Parathyroid adenoma (tissue), 2 donors: ENCODE measurements at regions not wholly inside any gene's neighbourhood (a gene's known extent, or its start where the extent isn't known, plus 50 kb on each side); places are given as distances from the start of the nearest gene placed in this dataset.

Experiments
- H2AFZ ChIP-seq: fragments of 300-600 bp; sonication (generic); one replicate; pipeline ENCODE4 v1.7.0; 2017; ENCODE audit warnings: antibody characterized with exemption, mild to moderate bottlenecking
- H3K27ac ChIP-seq: fragments of 300-600 bp; sonication (generic); one replicate; pipeline ENCODE4 v1.7.0; 2017
- H3K27me3 ChIP-seq: fragments of 300-600 bp; sonication (generic); one replicate; pipeline ENCODE4 v1.7.0; 2017; ENCODE audit warnings: low read length; ENCODE audit not compliant: control insufficient read depth, insufficient read depth
- H3K36me3 ChIP-seq: fragments of 300-600 bp; sonication (generic); one replicate; pipeline ENCODE4 v1.7.0; 2017; ENCODE audit warnings: low read length; ENCODE audit not compliant: control insufficient read depth, insufficient read depth
- H3K4me1 ChIP-seq: fragments of 300-600 bp; sonication (generic); one replicate; pipeline ENCODE4 v1.7.0; 2017; ENCODE audit warnings: control low read depth
- H3K4me2 ChIP-seq: fragments of 300-600 bp; sonication (generic); one replicate; pipeline ENCODE4 v1.7.0; 2017; ENCODE audit warnings: low read length
- H3K4me3 ChIP-seq: fragments of 300-600 bp; sonication (generic); one replicate; pipeline ENCODE4 v1.7.0; 2017; ENCODE audit warnings: low read depth, low read length
- H3K79me2 ChIP-seq: fragments of 300-600 bp; sonication (generic); one replicate; pipeline ENCODE4 v1.7.0; 2017; ENCODE audit warnings: control low read depth
- H3K9ac ChIP-seq: fragments of 300-600 bp; sonication (generic); one replicate; pipeline ENCODE4 v1.7.0; 2017; ENCODE audit warnings: mild to moderate bottlenecking
- H3K9me3 ChIP-seq: fragments of 300-600 bp; sonication (generic); one replicate; pipeline ENCODE4 v1.7.0; 2017; ENCODE audit warnings: low read length; ENCODE audit not compliant: control insufficient read depth
- CTCF ChIP-seq: fragments of 300-600 bp; sonication (generic); IDR thresholded peaks from one replicate; pipeline ENCODE4 v1.7.0; 2017; ENCODE audit warnings: antibody characterized with exemption, mild to moderate bottlenecking
- donor health status: primary hyperparathyroidism.

- no peak for TF ChIP-seq CTCF
- no peaks in the 10 kb centered on the region for H3K36me3 ChIP-seq
- no peaks in the 10 kb centered on the region for H3K9me3 ChIP-seq
- H3K4me1 ChIP-seq, result no peaks in the 10 kb centered on the region
- H3K79me2 ChIP-seq, result no peaks in the 10 kb centered on the region
- no peak overlapping the region for H3K27ac ChIP-seq
- H3K27me3 ChIP-seq, result no peaks in the 10 kb centered on the region
- H3K9ac ChIP-seq, result no peak overlapping the region
- H3K4me2 ChIP-seq, result no peak overlapping the region
- H3K4me3 ChIP-seq, result no peak overlapping the region
- H2AFZ ChIP-seq, result no peak overlapping the region
These were observed 174.3 kb upstream of the MBNL1 start for GRCh38 chr3:152094406-152094805.

GRCh38 chr3:152095472-152095871 lies 173.3 kb upstream of the MBNL1 start:
- H3K36me3 ChIP-seq, result no peaks in the 10 kb centered on the region
- H3K4me2 ChIP-seq, result no peak overlapping the region
- no peaks in the 10 kb centered on the region for H3K4me1 ChIP-seq
- H3K4me3 ChIP-seq, result no peak overlapping the region
- no peak for TF ChIP-seq CTCF
- no peak overlapping the region for H3K27ac ChIP-seq
- H3K27me3 ChIP-seq, result no peaks in the 10 kb centered on the region
- no peaks in the 10 kb centered on the region for H3K79me2 ChIP-seq
- H3K9me3 ChIP-seq, result no peaks in the 10 kb centered on the region
- no peak overlapping the region for H3K9ac ChIP-seq
- no peak overlapping the region for H2AFZ ChIP-seq

- no peak overlapping the region for H3K9ac ChIP-seq
- no peaks in the 10 kb centered on the region for H3K36me3 ChIP-seq
- no peaks in the 10 kb centered on the region for H3K27me3 ChIP-seq
- H3K4me2 ChIP-seq, result no peak overlapping the region
- no peaks in the 10 kb centered on the region for H3K4me1 ChIP-seq
- H3K79me2 ChIP-seq, result no peaks in the 10 kb centered on the region
- H2AFZ ChIP-seq, result no peak overlapping the region
- no peak for TF ChIP-seq CTCF
- H3K9me3 ChIP-seq, result no peaks in the 10 kb centered on the region
- H3K4me3 ChIP-seq, result no peak overlapping the region
- H3K27ac ChIP-seq, result no peak overlapping the region
These were observed 172.3 kb upstream of the MBNL1 start for GRCh38 chr3:152096280-152096906.

GRCh38 chr3:152097120-152097519 lies 171.6 kb upstream of the MBNL1 start:
- TF ChIP-seq CTCF, result no peak
- H3K27me3 ChIP-seq, result no peaks in the 10 kb centered on the region
- no peak overlapping the region for H3K9ac ChIP-seq
- H3K4me2 ChIP-seq, result no peak overlapping the region
- H3K9me3 ChIP-seq, result no peaks in the 10 kb centered on the region
- H2AFZ ChIP-seq, result no peak overlapping the region
- H3K36me3 ChIP-seq, result no peaks in the 10 kb centered on the region
- no peaks in the 10 kb centered on the region for H3K79me2 ChIP-seq
- H3K4me3 ChIP-seq, result no peak overlapping the region
- H3K27ac ChIP-seq, result no peak overlapping the region
- H3K4me1 ChIP-seq, result no peaks in the 10 kb centered on the region

- H3K27ac ChIP-seq, result no peak overlapping the region
These were observed 171.0 kb upstream of the MBNL1 start for GRCh38 chr3:152097770-152098169.

More at GRCh38 chr3:152097770-152098169, 171.0 kb upstream of the MBNL1 start:
- Histone ChIP-seq H3K4me1 (no peaks in the 10 kb centered on the region), H3K79me2 (no peaks in the 10 kb centered on the region), H3K4me3 (no peak overlapping the region), H2AFZ (no peak overlapping the region), H3K9ac (no peak overlapping the region), H3K9me3 (no peaks in the 10 kb centered on the region), H3K27me3 (no peaks in the 10 kb centered on the region), H3K4me2 (no peak overlapping the region), H3K36me3 (no peaks in the 10 kb centered on the region)
- no peak for TF ChIP-seq CTCF
